T-helper 1 cell treated with Interleukin-12 subunit alpha and Interleukin-12 subunit beta and Interleukin-4 antibody, amounts not matched to agents 30 μg/mL and 1 μg/mL, for 36 hours (primary cell): ENCODE measurements at regions not wholly inside any gene's neighbourhood (a gene's known extent, or its start where the extent isn't known, plus 50 kb on each side); places are given as distances from the start of the nearest gene placed in this dataset.

ENCODE experiments used
- H3K27ac Mint-ChIP-seq: one replicate; pipeline ENCODE4 v1.8.0; 2021; ENCODE audit warnings: mild to moderate bottlenecking, mixed read lengths
- H3K27me3 Mint-ChIP-seq: one replicate; pipeline ENCODE4 v1.8.0; 2021; ENCODE audit warnings: low read depth, mixed read lengths
- H3K36me3 Mint-ChIP-seq: one replicate; pipeline ENCODE4 v1.8.0; 2021; ENCODE audit warnings: low read depth, mixed read lengths
- H3K4me1 Mint-ChIP-seq: one replicate; pipeline ENCODE4 v1.8.0; 2021; ENCODE audit warnings: low read depth, mixed read lengths
- H3K4me3 Mint-ChIP-seq: one replicate; pipeline ENCODE4 v1.8.0; 2021; ENCODE audit warnings: mild to moderate bottlenecking, moderate library complexity, mixed read lengths
- H3K9me3 Mint-ChIP-seq: one replicate; pipeline ENCODE4 v1.8.0; 2021; ENCODE audit warnings: mixed read lengths

DNA sequence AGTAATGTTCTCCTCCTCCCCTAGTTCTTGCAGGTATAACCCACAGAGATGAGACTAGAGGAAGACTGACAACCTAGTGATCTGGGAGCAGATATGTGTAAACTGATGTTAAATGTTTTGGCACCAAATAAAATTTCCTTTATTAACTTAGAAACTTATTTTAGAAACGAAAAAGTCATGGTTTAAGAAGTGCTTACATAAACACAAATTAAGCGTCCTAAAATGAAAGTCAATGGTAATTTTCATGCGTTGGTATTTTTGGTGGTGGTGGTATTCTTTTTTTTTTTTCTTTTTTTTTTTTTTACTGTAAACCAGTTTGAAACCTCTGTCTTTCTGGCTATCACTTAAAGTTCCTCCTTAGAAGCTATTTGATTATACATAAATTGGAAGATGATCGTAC, 1438.1 kb upstream of the TENM3 start:
- Mint-ChIP-seq H3K4me1 (no peaks in the 10 kb centered on the region), H3K9me3 (no peaks in the 10 kb centered on the region), H3K4me3 (no peak overlapping the region), H3K27me3 (no peaks in the 10 kb centered on the region), H3K36me3 (no peaks in the 10 kb centered on the region), H3K27ac (no peak overlapping the region)

DNA sequence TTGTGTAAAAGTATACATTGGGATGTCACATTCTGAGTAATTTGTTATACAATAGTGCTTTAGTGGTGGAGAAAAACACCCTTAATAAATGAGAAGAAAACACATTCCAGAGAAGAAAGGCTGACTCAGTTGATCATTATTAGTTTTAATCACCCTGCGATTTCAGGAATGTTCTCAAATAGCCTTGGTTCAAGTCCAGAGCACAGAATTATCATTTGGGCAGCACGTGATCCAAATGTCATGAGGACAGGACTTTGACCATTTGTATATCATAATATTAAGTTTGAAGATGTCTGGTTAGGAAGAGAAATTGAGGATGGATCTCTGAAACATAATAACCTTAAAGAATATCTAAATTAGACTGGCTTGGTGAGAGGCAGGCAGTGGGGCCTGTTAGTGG, 1434.3 kb upstream of the TENM3 start:
- H3K27me3 Mint-ChIP-seq = no peaks in the 10 kb centered on the region
- no peaks in the 10 kb centered on the region for H3K36me3 Mint-ChIP-seq
- H3K4me1 Mint-ChIP-seq = no peaks in the 10 kb centered on the region
- no peak overlapping the region for H3K4me3 Mint-ChIP-seq
- H3K9me3 Mint-ChIP-seq = no peaks in the 10 kb centered on the region
- no peak overlapping the region for H3K27ac Mint-ChIP-seq

DNA sequence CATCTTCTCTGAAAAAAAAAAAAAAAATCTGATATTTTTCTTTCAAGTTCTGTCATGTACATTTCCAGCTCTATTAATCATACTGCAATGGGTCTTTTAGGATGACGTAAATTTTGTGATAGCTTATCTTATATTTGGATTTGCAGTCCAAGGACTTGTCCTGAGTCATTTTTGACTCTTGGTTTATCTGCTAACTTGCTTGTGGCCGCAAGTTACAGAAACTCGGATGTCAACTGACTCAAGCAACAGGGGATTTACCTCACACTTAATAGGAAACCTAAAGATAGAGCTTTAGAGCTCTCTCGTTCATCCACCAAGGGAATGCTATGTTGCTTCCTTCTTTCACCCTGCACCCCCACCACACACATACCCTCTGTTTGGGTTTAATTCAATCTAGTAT, 1433.8 kb upstream of the TENM3 start:
- H3K27me3 Mint-ChIP-seq = no peaks in the 10 kb centered on the region
- H3K27ac Mint-ChIP-seq = no peak overlapping the region
- no peak overlapping the region for H3K4me3 Mint-ChIP-seq
- no peaks in the 10 kb centered on the region for H3K9me3 Mint-ChIP-seq
- H3K4me1 Mint-ChIP-seq = no peaks in the 10 kb centered on the region
- no peaks in the 10 kb centered on the region for H3K36me3 Mint-ChIP-seq

DNA sequence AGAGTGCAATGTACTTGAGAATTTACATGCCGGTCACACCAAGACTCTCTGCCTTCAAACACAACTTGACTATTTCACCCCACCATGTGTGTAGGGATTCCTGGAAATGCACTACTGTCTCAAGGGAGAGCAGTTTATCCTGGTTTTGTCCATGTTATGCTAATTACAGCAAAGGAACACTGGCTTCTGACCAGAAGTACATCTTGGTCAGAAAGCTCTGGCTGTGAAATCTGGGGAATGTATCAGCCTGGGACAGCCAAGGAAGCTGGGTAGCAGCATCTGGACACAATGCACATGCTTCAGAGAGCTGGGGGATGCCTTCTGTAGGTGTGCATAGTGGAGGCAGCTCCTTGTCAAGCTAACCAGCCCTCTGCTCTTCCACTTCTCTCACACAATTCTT, 1432.6 kb upstream of the TENM3 start:
- Mint-ChIP-seq H3K9me3 (no peaks in the 10 kb centered on the region), H3K4me3 (no peak overlapping the region), H3K27ac (no peak overlapping the region), H3K27me3 (no peaks in the 10 kb centered on the region), H3K4me1 (no peaks in the 10 kb centered on the region), H3K36me3 (no peaks in the 10 kb centered on the region)

DNA sequence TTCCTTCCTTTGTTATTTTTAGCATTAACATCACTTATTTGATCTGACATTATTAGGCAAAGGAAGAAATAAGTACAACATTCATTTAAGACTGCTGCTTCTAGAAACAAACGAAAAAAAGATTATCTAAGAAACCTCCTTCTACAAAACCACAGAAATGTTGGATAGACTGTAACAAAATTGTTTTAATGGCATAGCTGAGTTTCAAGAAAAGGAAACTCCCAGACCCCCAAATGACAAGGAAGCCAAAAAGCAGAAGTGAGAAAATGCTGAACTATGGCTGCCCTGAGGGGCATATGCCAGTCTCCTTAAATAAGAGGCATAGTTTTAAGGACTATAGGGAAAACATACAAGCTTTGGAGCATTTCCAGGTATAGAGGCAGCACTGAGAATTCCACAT, 1431.6 kb upstream of the TENM3 start:
- H3K27me3 Mint-ChIP-seq = no peaks in the 10 kb centered on the region
- no peaks in the 10 kb centered on the region for H3K4me1 Mint-ChIP-seq
- H3K36me3 Mint-ChIP-seq = no peaks in the 10 kb centered on the region
- no peaks in the 10 kb centered on the region for H3K9me3 Mint-ChIP-seq
- no peak overlapping the region for H3K27ac Mint-ChIP-seq
- no peak overlapping the region for H3K4me3 Mint-ChIP-seq

DNA sequence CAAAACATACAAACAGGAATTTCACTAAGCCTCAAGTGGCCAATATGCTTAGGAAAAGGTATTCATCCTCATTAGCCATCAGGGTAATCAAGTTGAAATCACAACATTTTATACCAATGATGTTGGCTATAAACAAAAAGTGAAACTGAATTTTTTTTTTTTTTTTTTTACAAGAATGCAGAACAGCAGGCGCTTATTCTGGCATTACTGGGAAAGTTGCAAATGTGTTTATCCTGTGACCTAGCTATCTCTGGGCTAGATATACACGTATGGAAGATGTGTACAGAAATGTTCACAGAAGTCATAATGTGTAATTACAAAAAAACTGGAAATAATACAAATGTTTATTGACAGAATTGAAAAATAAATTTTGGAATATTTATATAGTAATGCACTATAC, 1430.4 kb upstream of the TENM3 start:
- Mint-ChIP-seq H3K36me3 (no peaks in the 10 kb centered on the region), H3K4me1 (no peaks in the 10 kb centered on the region), H3K27ac (no peak overlapping the region), H3K9me3 (no peaks in the 10 kb centered on the region), H3K4me3 (no peak overlapping the region), H3K27me3 (no peaks in the 10 kb centered on the region)

DNA sequence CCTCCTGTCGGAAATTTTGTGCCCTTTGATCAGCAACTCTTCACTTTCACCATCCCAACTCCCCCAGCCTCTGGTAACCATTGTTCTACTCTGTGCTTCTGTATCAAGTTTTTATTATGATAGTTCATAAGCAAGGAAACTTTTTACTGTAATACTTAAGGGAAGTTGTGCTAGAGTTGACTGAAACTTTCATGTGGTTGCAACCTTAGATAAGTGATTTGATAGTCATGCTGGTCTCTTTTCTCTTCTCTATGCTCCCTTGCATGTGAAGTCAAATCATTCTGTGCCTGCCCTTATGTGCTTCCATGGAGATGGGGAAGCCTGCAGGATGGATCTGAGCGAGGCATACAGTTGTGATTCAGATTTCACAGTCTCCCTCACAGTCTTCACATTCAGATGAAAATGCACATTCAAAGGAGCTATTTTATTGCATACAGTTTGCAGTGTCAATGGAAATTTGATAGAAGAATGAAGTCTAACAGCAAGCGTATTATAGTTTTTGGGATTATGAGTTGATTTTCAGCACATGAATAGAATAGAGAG, 1428.3 kb upstream of the TENM3 start:
- Mint-ChIP-seq H3K9me3 (no peaks in the 10 kb centered on the region), H3K4me3 (no peak overlapping the region), H3K27ac (no peak overlapping the region), H3K4me1 (no peaks in the 10 kb centered on the region), H3K27me3 (no peaks in the 10 kb centered on the region), H3K36me3 (no peaks in the 10 kb centered on the region)

DNA sequence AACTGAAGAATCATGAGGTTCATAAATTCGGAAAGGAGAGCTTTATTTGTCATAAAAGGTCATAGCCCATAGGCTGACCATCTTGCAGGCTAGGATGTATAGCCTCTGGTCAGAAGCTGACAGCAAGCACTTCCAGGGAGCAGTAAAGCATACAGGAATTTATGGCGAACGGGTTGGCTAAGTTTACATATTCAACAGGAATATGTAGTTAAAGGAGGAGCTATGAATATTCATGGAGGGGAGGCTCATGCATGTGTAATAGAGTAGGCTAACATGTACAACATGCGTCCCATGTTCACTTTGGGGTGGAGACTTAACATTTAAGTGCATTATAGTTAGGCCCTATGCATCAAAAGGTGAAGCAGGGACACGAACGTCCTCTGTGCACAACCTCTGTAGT, 1425.7 kb upstream of the TENM3 start:
- no peak overlapping the region for H3K27ac Mint-ChIP-seq
- no peaks in the 10 kb centered on the region for H3K4me1 Mint-ChIP-seq
- no peaks in the 10 kb centered on the region for H3K36me3 Mint-ChIP-seq
- H3K9me3 Mint-ChIP-seq = no peaks in the 10 kb centered on the region
- no peak overlapping the region for H3K4me3 Mint-ChIP-seq
- no peaks in the 10 kb centered on the region for H3K27me3 Mint-ChIP-seq

DNA sequence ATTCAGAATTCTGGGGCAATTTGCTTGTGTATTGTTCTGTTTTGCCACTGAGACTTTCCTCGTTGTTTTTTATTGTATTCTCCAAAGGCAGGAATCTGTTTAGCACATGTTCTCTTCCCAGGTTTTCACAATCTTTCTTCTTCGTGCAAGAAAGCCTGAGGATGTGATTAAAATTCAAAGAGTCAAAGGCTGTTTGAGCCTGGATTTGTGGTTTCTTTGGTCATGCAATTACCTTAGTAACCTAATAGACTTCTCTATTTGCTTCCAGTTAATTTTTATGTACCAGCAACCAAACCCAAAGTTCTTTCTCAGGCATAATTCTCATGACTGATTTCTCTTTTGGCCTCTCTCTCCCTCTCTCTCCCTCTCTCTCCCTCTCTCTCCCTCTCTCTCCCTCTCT, 1420.1 kb upstream of the TENM3 start:
- no peak overlapping the region for H3K27ac Mint-ChIP-seq
- H3K27me3 Mint-ChIP-seq = no peaks in the 10 kb centered on the region
- no peaks in the 10 kb centered on the region for H3K36me3 Mint-ChIP-seq
- peaks cover 2% of the 10 kb centered on the region for H3K4me1 Mint-ChIP-seq
- H3K9me3 Mint-ChIP-seq = no peaks in the 10 kb centered on the region
- no peak overlapping the region for H3K4me3 Mint-ChIP-seq

DNA sequence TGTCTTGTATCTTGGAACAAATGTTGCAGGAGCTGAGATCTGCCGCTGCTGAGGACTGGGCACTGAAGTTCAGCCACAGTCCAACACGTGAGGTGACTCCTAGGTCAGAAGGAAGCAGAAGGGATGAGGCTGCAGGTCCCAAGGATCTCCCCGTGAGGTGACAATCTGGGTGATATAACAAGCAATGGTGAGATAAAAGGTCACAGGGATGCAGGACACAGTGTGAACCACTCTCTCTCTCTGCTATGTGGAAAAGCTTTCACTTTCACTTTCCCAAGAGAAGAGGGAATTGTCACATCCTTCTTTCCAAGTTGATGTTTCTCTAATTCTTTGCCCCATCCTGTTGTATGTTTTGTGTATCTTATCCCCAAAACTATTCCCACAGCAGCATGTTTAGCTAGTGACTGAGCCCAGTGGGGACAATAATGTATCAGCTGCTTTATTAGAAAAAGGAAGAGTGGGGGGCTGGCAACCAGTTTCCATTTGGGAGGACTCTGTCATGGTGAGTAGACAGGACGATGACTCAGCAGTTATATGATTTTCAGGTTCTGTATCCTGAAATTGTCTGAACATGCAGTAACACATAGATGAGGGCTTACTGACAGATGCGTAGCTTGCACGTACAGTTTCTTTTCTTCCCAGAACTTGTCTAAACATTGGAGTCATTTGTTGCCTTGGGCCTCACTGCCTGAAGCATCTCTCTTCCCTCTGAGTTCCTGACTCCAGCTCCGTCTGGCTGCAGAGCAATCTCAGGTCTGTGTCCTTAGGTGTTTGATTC, 1415.8 kb upstream of the TENM3 start:
- no peaks in the 10 kb centered on the region for H3K27me3 Mint-ChIP-seq
- peaks cover 2% of the 10 kb centered on the region for H3K4me1 Mint-ChIP-seq
- H3K36me3 Mint-ChIP-seq = no peaks in the 10 kb centered on the region
- no peaks in the 10 kb centered on the region for H3K9me3 Mint-ChIP-seq
- no peak overlapping the region for H3K27ac Mint-ChIP-seq
- H3K4me3 Mint-ChIP-seq = no peak overlapping the region

DNA sequence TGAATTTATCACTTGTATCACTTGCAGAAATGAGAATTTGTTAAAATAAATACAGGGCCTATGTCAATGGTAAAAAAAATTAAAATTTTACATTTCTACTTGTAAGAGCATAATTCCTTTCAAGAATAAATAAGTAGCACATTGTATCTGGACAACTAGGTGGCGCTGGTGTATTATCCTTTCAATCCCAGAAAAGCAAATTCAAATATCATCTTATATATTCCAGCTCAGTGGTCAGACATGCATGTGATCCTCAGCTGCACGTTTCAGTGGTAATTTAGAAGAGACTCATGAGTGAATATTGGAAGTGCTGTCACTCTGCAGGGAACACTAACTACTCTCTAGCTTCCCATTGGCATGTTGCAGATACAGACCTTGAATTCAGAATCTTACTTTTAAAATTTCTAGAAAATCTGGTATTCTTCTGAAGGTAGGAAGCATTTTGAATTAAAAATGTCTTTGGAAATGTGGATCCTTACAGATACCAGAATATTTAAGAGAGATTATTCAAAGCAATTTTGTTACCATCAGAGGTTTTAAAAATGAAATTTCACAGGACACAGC, 1414.7 kb upstream of the TENM3 start:
- H3K4me3 Mint-ChIP-seq = no peak overlapping the region
- no peaks in the 10 kb centered on the region for H3K9me3 Mint-ChIP-seq
- H3K4me1 Mint-ChIP-seq = peaks cover 2% of the 10 kb centered on the region
- no peaks in the 10 kb centered on the region for H3K27me3 Mint-ChIP-seq
- no peaks in the 10 kb centered on the region for H3K36me3 Mint-ChIP-seq
- H3K27ac Mint-ChIP-seq = no peak overlapping the region

DNA sequence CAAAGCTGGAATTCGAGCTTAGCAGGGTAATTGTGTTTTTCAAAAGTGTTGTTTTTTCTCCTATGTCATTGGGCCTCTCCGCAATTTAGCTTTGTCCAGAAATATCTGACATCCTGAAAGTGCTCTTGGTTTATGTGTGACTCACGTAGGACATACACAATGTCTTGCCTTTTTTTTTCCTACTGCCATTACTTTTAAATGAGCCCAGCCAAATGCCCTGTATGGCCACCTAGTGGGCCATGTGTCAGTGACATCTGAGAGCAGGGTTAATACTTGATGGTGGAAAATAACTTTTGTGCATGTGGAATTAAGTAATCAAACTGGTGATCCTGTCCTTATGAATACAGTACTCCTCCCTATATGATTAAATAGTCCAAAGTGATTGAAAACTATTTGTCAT, 1411.1 kb upstream of the TENM3 start:
- Mint-ChIP-seq H3K4me3 (no peak overlapping the region), H3K36me3 (no peaks in the 10 kb centered on the region), H3K9me3 (no peaks in the 10 kb centered on the region), H3K4me1 (peaks cover 2% of the 10 kb centered on the region), H3K27me3 (no peaks in the 10 kb centered on the region), H3K27ac (no peak overlapping the region)

DNA sequence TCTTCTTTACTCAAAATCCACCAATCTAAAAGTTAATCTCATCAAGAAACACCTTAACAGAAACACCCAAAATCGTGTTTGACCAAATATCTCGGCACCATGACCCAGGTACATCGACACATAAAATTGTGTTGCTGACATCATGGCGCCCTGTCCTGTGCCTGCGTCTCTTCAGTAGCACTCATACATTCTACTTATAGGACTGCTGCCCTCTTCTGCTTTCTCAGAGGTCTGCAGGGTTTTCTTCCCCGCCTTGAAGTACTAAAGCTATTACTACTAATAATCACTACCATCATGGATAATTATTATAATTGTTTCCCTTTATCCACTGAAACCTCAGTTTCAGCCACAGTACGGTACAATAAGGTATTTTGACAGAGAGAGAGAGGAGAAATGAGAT, 1403.1 kb upstream of the TENM3 start:
- no peaks in the 10 kb centered on the region for H3K36me3 Mint-ChIP-seq
- H3K27me3 Mint-ChIP-seq = no peaks in the 10 kb centered on the region
- H3K9me3 Mint-ChIP-seq = no peaks in the 10 kb centered on the region
- no peak overlapping the region for H3K27ac Mint-ChIP-seq
- H3K4me3 Mint-ChIP-seq = no peak overlapping the region
- H3K4me1 Mint-ChIP-seq = no peaks in the 10 kb centered on the region

DNA sequence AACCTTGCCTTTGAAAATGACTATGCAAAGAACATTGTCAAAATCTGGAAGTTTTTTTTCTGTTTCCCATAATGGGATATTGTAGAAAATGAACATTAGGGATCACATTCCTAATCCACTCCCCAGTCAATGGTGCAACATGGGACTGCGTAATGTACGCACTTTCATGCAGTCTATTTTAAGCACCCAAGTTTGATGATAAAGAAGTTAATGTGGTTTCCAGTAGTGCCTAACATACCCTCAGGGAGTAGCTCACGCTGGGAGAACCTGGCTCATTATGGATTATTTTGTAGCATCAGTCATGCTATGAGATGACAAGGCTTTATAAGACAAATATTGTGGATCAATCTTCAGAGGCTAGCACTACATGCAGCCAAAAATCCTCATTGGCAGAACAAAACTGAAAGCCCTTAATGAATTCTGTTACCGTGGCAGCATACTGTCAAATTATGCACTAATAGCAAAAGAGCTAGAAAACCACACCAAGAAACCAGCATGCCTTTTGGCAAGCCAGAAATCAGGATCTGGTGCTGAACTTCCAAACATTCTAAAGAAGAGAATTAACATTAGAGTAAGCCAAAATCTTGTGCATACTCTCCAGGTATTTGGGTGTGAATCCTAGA, 1392.8 kb upstream of the TENM3 start:
- no peak overlapping the region for H3K27ac Mint-ChIP-seq
- no peaks in the 10 kb centered on the region for H3K27me3 Mint-ChIP-seq
- no peaks in the 10 kb centered on the region for H3K9me3 Mint-ChIP-seq
- no peaks in the 10 kb centered on the region for H3K36me3 Mint-ChIP-seq
- no peaks in the 10 kb centered on the region for H3K4me1 Mint-ChIP-seq
- H3K4me3 Mint-ChIP-seq = no peak overlapping the region

DNA sequence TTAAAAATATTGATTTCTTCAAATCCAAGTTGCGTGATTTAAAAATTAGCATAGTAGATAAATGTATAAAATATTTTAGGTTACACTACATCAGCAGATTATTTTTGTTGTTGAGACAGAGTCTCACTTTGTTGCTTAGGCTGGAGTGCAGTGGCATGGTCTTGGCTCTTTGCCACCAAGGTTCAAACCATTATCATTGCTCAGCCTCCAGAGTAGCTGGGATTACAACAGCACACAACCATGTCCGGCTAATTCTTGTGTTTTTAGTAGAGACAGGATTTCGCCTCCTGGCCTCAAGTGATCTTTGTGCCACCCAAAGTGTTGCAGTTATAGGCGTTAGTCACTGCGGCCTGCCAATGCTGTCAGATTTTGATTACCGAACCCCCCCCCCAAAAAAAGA, 1390.5 kb upstream of the TENM3 start:
- Mint-ChIP-seq H3K27ac (no peak overlapping the region), H3K27me3 (no peaks in the 10 kb centered on the region), H3K4me1 (no peaks in the 10 kb centered on the region), H3K9me3 (no peaks in the 10 kb centered on the region), H3K4me3 (no peak overlapping the region), H3K36me3 (no peaks in the 10 kb centered on the region)
